Sigmoid colon (tissue), 4 donors: ENCODE measurements at regions not wholly inside any gene's neighbourhood (a gene's known extent, or its start where the extent isn't known, plus 50 kb on each side); places are given as distances from the start of the nearest gene placed in this dataset.

Experiments
- EP300 ChIP-seq, 4 donors: sonication (generic); formaldehyde crosslinking; IDR thresholded peaks; one replicate each; pipeline ENCODE4 v1.6.1; 2017; ENCODE audit warnings: antibody characterized with exemption in 4 of 4
- POLR2AphosphoS5 ChIP-seq, 4 donors: sonication (generic); formaldehyde crosslinking; IDR thresholded peaks; one replicate each; pipeline ENCODE4 v1.6.1; 2017; ENCODE audit warnings: antibody characterized with exemption in 4 of 4
- TF ChIP-seq, protein P1 (sequence below), 4 experiments: fragments of 450-650 bp in 3 of 4; fragments of 200-600 bp in 1 of 4; IDR thresholded peaks; one replicate each; pipeline ENCODE4 v1.5.1; 2016 to 2019; ENCODE audit warnings: antibody characterized with exemption in 4 of 4, mild to moderate bottlenecking in 3 of 4, moderate library complexity in 2 of 4

GRCh38 chr10:3708852-3709251, 76.2 kb downstream of the KLF6 start:
- TF ChIP-seq, protein P1, sequence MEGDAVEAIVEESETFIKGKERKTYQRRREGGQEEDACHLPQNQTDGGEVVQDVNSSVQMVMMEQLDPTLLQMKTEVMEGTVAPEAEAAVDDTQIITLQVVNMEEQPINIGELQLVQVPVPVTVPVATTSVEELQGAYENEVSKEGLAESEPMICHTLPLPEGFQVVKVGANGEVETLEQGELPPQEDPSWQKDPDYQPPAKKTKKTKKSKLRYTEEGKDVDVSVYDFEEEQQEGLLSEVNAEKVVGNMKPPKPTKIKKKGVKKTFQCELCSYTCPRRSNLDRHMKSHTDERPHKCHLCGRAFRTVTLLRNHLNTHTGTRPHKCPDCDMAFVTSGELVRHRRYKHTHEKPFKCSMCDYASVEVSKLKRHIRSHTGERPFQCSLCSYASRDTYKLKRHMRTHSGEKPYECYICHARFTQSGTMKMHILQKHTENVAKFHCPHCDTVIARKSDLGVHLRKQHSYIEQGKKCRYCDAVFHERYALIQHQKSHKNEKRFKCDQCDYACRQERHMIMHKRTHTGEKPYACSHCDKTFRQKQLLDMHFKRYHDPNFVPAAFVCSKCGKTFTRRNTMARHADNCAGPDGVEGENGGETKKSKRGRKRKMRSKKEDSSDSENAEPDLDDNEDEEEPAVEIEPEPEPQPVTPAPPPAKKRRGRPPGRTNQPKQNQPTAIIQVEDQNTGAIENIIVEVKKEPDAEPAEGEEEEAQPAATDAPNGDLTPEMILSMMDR (IDR thresholded peaks at IDR 0.05), result no peak
- TF ChIP-seq EP300 (IDR thresholded peaks at IDR 0.05), result no peak
- no peak for TF ChIP-seq POLR2AphosphoS5 (IDR thresholded peaks at IDR 0.05)
